Glutamatergic neuron (in vitro differentiated cells): ENCODE measurements at regions not wholly inside any gene's neighbourhood (a gene's known extent, or its start where the extent isn't known, plus 50 kb on each side); places are given as distances from the start of the nearest gene placed in this dataset.

ENCODE experiments used
- DNase-seq: peaks from one replicate; pipeline ENCODE4 v3.0.0; 2022
- H3K27ac Mint-ChIP-seq: one replicate; pipeline ENCODE4 v1.8.0; 2020; ENCODE audit warnings: mild to moderate bottlenecking, mixed read lengths, inconsistent platforms; ENCODE audit not compliant: unreplicated experiment
- H3K27me3 Mint-ChIP-seq: one replicate; pipeline ENCODE4 v1.8.0; 2020; ENCODE audit warnings: mild to moderate bottlenecking, moderate library complexity, mixed read lengths, inconsistent platforms; ENCODE audit not compliant: unreplicated experiment
- H3K36me3 Mint-ChIP-seq: one replicate; pipeline ENCODE4 v1.8.0; 2020; ENCODE audit warnings: mild to moderate bottlenecking, mixed read lengths, inconsistent platforms; ENCODE audit not compliant: unreplicated experiment
- H3K4me1 Mint-ChIP-seq: one replicate; pipeline ENCODE4 v1.8.0; 2020; ENCODE audit warnings: mild to moderate bottlenecking, low read depth, mixed read lengths, inconsistent platforms; ENCODE audit not compliant: unreplicated experiment
- H3K4me3 Mint-ChIP-seq: one replicate; pipeline ENCODE4 v1.8.0; 2020; ENCODE audit warnings: mild to moderate bottlenecking, mixed read lengths, inconsistent platforms; ENCODE audit not compliant: unreplicated experiment
- H3K9me3 Mint-ChIP-seq: one replicate; pipeline ENCODE4 v1.8.0; 2020; ENCODE audit warnings: mild to moderate bottlenecking, moderate library complexity, mixed read lengths, inconsistent platforms; ENCODE audit not compliant: unreplicated experiment
- CTCF ChIP-seq: fragments of 200-600 bp; sonication (generic); IDR thresholded peaks from one replicate; pipeline ENCODE4 v1.5.0; 2021; ENCODE audit not compliant: partially characterized antibody, unreplicated experiment

GRCh38 chr14:22185789-22186188 lies 403.2 kb downstream of the DAD1 start:
- DNase-seq, result no peak
- no peaks in the 10 kb centered on the region for H3K36me3 Mint-ChIP-seq
- H3K4me3 Mint-ChIP-seq, result no peak overlapping the region
- TF ChIP-seq CTCF, result no peak
- H3K27me3 Mint-ChIP-seq, result no peaks in the 10 kb centered on the region
- no peak overlapping the region for H3K27ac Mint-ChIP-seq
- H3K4me1 Mint-ChIP-seq, result no peaks in the 10 kb centered on the region
- H3K9me3 Mint-ChIP-seq, result no peaks in the 10 kb centered on the region

GRCh38 chr14:22185191-22185590 lies 403.8 kb downstream of the DAD1 start:
- Mint-ChIP-seq H3K27me3 (no peaks in the 10 kb centered on the region), H3K9me3 (no peaks in the 10 kb centered on the region), H3K36me3 (no peaks in the 10 kb centered on the region), H3K4me3 (no peak overlapping the region), H3K4me1 (no peaks in the 10 kb centered on the region), H3K27ac (no peak overlapping the region)
- no peak for DNase-seq
- no peak for TF ChIP-seq CTCF

- TF ChIP-seq CTCF, result no peak
- no peaks in the 10 kb centered on the region for H3K4me1 Mint-ChIP-seq
- DNase-seq, result no peak
- no peaks in the 10 kb centered on the region for H3K36me3 Mint-ChIP-seq
- H3K27me3 Mint-ChIP-seq, result no peaks in the 10 kb centered on the region
- no peak overlapping the region for H3K4me3 Mint-ChIP-seq
- H3K9me3 Mint-ChIP-seq, result no peaks in the 10 kb centered on the region
- H3K27ac Mint-ChIP-seq, result no peak overlapping the region
Observed at GRCh38 chr14:22184830-22185168, 404.2 kb downstream of the DAD1 start.

GRCh38 chr14:22184157-22184829 lies 404.7 kb downstream of the DAD1 start:
- H3K36me3 Mint-ChIP-seq, result no peaks in the 10 kb centered on the region
- no peak for DNase-seq
- H3K27ac Mint-ChIP-seq, result no peak overlapping the region
- no peaks in the 10 kb centered on the region for H3K9me3 Mint-ChIP-seq
- H3K4me1 Mint-ChIP-seq, result no peaks in the 10 kb centered on the region
- H3K4me3 Mint-ChIP-seq, result no peak overlapping the region
- H3K27me3 Mint-ChIP-seq, result no peaks in the 10 kb centered on the region
- TF ChIP-seq CTCF, result no peak

- DNase-seq, result no peak
- TF ChIP-seq CTCF, result no peak
- no peaks in the 10 kb centered on the region for H3K9me3 Mint-ChIP-seq
- no peak overlapping the region for H3K4me3 Mint-ChIP-seq
- no peaks in the 10 kb centered on the region for H3K4me1 Mint-ChIP-seq
- H3K36me3 Mint-ChIP-seq, result no peaks in the 10 kb centered on the region
- no peaks in the 10 kb centered on the region for H3K27me3 Mint-ChIP-seq
- no peak overlapping the region for H3K27ac Mint-ChIP-seq
Observed at GRCh38 chr14:22180045-22180444, 409.0 kb downstream of the DAD1 start.
